ENCODE measurements at regions not wholly inside any gene's neighbourhood (a gene's known extent, or its start where the extent isn't known, plus 50 kb on each side); places are given as distances from the start of the nearest gene placed in this dataset.

GRCh38 chr2:78925258-78925657, 100.2 kb upstream of the REG3G start:
- Mint-ChIP-seq H3K27me3 (ENCODE audit: low read depth in 2 of 2) (no peaks in the 10 kb centered on the region), H3K4me3 (no peak overlapping the region), H3K27ac (no peak overlapping the region), H3K4me1 (no peaks in the 10 kb centered on the region), H3K9me3 (peaks cover 3 to 6% of the 10 kb centered on the region in 2 donors), H3K36me3 (no peaks in the 10 kb centered on the region)
- TF ChIP-seq CTCF (IDR thresholded peaks at IDR 0.05) = no peak
- no peak overlapping the region for H3K4me3 ChIP-seq (ENCODE audit: low read length)
- no peak overlapping the region for H3K27ac ChIP-seq (ENCODE audit: low read length)
- no peak for ATAC-seq
- H3K27me3 ChIP-seq (ENCODE audit: control insufficient read depth, insufficient read depth, low read length) = no peaks in the 10 kb centered on the region
- intact Hi-C loops (cut with micrococcal nuclease) = no loop called here
- no peaks in the 10 kb centered on the region for H3K9me3 ChIP-seq (ENCODE audit: control insufficient read depth, insufficient read depth, low read length)
- no peak for DNase-seq
- H3K36me3 ChIP-seq (ENCODE audit: control insufficient read depth, insufficient read depth, low read length) = no peaks in the 10 kb centered on the region
- WGBS (ENCODE audit: insufficient coverage) = 75% methylated on average over 2 of the region's 2 CpGs
- no peaks in the 10 kb centered on the region for H3K4me1 ChIP-seq (ENCODE audit: control insufficient read depth, insufficient read depth, low read length)

GRCh38 chr2:78928502-78928901, 97.0 kb upstream of the REG3G start:
- intact Hi-C loops (cut with micrococcal nuclease) = no loop called here
- ATAC-seq (no peak), DNase-seq (no peak)
- Histone ChIP-seq H3K4me3 (ENCODE audit: low read length) (no peak overlapping the region), H3K9me3 (ENCODE audit: control insufficient read depth, insufficient read depth, low read length) (no peaks in the 10 kb centered on the region), H3K36me3 (ENCODE audit: control insufficient read depth, insufficient read depth, low read length) (no peaks in the 10 kb centered on the region), H3K4me1 (ENCODE audit: control insufficient read depth, insufficient read depth, low read length) (no peaks in the 10 kb centered on the region), H3K27me3 (ENCODE audit: control insufficient read depth, insufficient read depth, low read length) (no peaks in the 10 kb centered on the region), H3K27ac (ENCODE audit: low read length) (no peak overlapping the region)
- H3K9me3 Mint-ChIP-seq = peaks cover 6 to 11% of the 10 kb centered on the region in 2 donors
- no peaks in the 10 kb centered on the region for H3K4me1 Mint-ChIP-seq
- 0% methylated on average over 1 of the region's 1 CpG for whole genome bisulfite sequencing (ENCODE audit: insufficient coverage)
- no peaks in the 10 kb centered on the region for H3K36me3 Mint-ChIP-seq
- no peak overlapping the region for H3K27ac Mint-ChIP-seq
- H3K4me3 Mint-ChIP-seq = no peak overlapping the region
- TF ChIP-seq CTCF (IDR thresholded peaks at IDR 0.05) = no peak
- H3K27me3 Mint-ChIP-seq (ENCODE audit: low read depth in 2 of 2) = no peaks in the 10 kb centered on the region

- no peak for ATAC-seq
- no peak for TF ChIP-seq CTCF (IDR thresholded peaks at IDR 0.05)
These were observed 84.5 kb upstream of the REG3G start for GRCh38 chr2:78940998-78941397.

GRCh38 chr2:78941751-78942150, 83.8 kb upstream of the REG3G start:
- H3K4me1 ChIP-seq (ENCODE audit: control insufficient read depth, insufficient read depth, low read length) = no peaks in the 10 kb centered on the region
- Mint-ChIP-seq H3K9me3 (peaks cover 0 to 4% of the 10 kb centered on the region in 2 donors), H3K36me3 (peaks cover 6% of the 10 kb centered on the region), H3K4me1 (no peaks in the 10 kb centered on the region), H3K27me3 (ENCODE audit: low read depth in 2 of 2) (no peaks in the 10 kb centered on the region), H3K4me3 (no peak overlapping the region), H3K27ac (no peak overlapping the region)
- H3K27me3 ChIP-seq (ENCODE audit: control insufficient read depth, insufficient read depth, low read length) = no peaks in the 10 kb centered on the region
- no peak overlapping the region for H3K4me3 ChIP-seq (ENCODE audit: low read length)
- TF ChIP-seq CTCF (IDR thresholded peaks at IDR 0.05) = no peak
- DNase-seq (no peak), ATAC-seq (no peak)
- no peak overlapping the region for H3K27ac ChIP-seq (ENCODE audit: low read length)
- WGBS (ENCODE audit: insufficient coverage) = 86% methylated on average over 1 of the region's 2 CpGs
- no peaks in the 10 kb centered on the region for H3K36me3 ChIP-seq (ENCODE audit: control insufficient read depth, insufficient read depth, low read length)
- intact Hi-C loops (cut with micrococcal nuclease) = no loop called here
- H3K9me3 ChIP-seq (ENCODE audit: control insufficient read depth, insufficient read depth, low read length) = no peaks in the 10 kb centered on the region

More at GRCh38 chr2:78940998-78941397, 84.5 kb upstream of the REG3G start:
- H3K27ac Mint-ChIP-seq = no peak overlapping the region
- H3K4me1 Mint-ChIP-seq = no peaks in the 10 kb centered on the region
- no peak for DNase-seq
- Histone ChIP-seq H3K27me3 (ENCODE audit: control insufficient read depth, insufficient read depth, low read length) (no peaks in the 10 kb centered on the region), H3K4me3 (ENCODE audit: low read length) (no peak overlapping the region), H3K9me3 (ENCODE audit: control insufficient read depth, insufficient read depth, low read length) (no peaks in the 10 kb centered on the region), H3K36me3 (ENCODE audit: control insufficient read depth, insufficient read depth, low read length) (no peaks in the 10 kb centered on the region), H3K27ac (ENCODE audit: low read length) (no peak overlapping the region), H3K4me1 (ENCODE audit: control insufficient read depth, insufficient read depth, low read length) (no peaks in the 10 kb centered on the region)
- H3K4me3 Mint-ChIP-seq = no peak overlapping the region
- intact Hi-C loops (cut with micrococcal nuclease) = no loop called here
- H3K27me3 Mint-ChIP-seq (ENCODE audit: low read depth in 2 of 2) = no peaks in the 10 kb centered on the region
- peaks cover 6% of the 10 kb centered on the region for H3K36me3 Mint-ChIP-seq
- peaks cover 0 to 4% of the 10 kb centered on the region in 2 donors for H3K9me3 Mint-ChIP-seq
- WGBS (ENCODE audit: insufficient coverage) = 58% methylated on average over 6 of the region's 6 CpGs

All from natural killer cell (primary cell).